SK-N-SH treated with all-trans-retinoic acid at 6 μM for 48 hours (cell line): ENCODE measurements at regions not wholly inside any gene's neighbourhood (a gene's known extent, or its start where the extent isn't known, plus 50 kb on each side); places are given as distances from the start of the nearest gene placed in this dataset.

ENCODE experiments used
- ATAC-seq: fragments of 200-7000 bp; cut with Tn5 transposase; 3 replicates; pipeline ENCODE4 v1.9.1; 2020; ENCODE audit warnings: mild to moderate bottlenecking, moderate library complexity
- ARNTL ChIP-seq: fragments of 450-650 bp; formaldehyde crosslinking; IDR thresholded peaks from 2 replicates; pipeline ENCODE4 v1.5.0; 2020; ENCODE audit warnings: low read depth, mild to moderate bottlenecking, moderate library complexity, borderline replicate concordance
- BACH2 ChIP-seq: fragments of 250-450 bp; sonication (Bioruptor Pico); IDR thresholded peaks from 2 replicates; pipeline ENCODE4 v1.9.0; 2021; ENCODE audit warnings: mild to moderate bottlenecking, borderline replicate concordance
- CSDC2 ChIP-seq: fragments of 250-450 bp; sonication (Bioruptor Pico); IDR thresholded peaks from 2 replicates; pipeline ENCODE4 v1.5.0; 2020; ENCODE audit warnings: mild to moderate bottlenecking, moderate library complexity
- CSRNP3 ChIP-seq: fragments of 250-450 bp; sonication (Bioruptor Pico); IDR thresholded peaks from 2 replicates; pipeline ENCODE4 v1.5.1; 2021; ENCODE audit warnings: mild to moderate bottlenecking, moderate library complexity
- ESRRG ChIP-seq: fragments of 250-450 bp; sonication (Bioruptor Pico); IDR thresholded peaks from 2 replicates; pipeline ENCODE4 v1.6.1; 2021; ENCODE audit warnings: mild to moderate bottlenecking
- GLIS3 ChIP-seq: fragments of 250-450 bp; sonication (Bioruptor Pico); IDR thresholded peaks from 2 replicates; pipeline ENCODE4 v1.5.0; 2020; ENCODE audit warnings: mild to moderate bottlenecking, moderate library complexity
- ISL1 ChIP-seq: fragments of 250-450 bp; sonication (Bioruptor Pico); IDR thresholded peaks from 2 replicates; pipeline ENCODE4 v2.1.2; 2022; ENCODE audit warnings: mild to moderate bottlenecking, moderate library complexity
- PATZ1 ChIP-seq: fragments of 250-450 bp; sonication (Bioruptor Pico); IDR thresholded peaks from 2 replicates; pipeline ENCODE4 v1.8.0; 2020; ENCODE audit warnings: mild to moderate bottlenecking, moderate library complexity, borderline replicate concordance
- POU6F1 ChIP-seq: fragments of 250-450 bp; sonication (Bioruptor Pico); IDR thresholded peaks from 2 replicates; pipeline ENCODE4 v1.8.0; 2021; ENCODE audit warnings: low read depth, mild to moderate bottlenecking, moderate library complexity, borderline replicate concordance
- PPARA ChIP-seq: fragments of 250-450 bp; sonication (Bioruptor Pico); IDR thresholded peaks from 2 replicates; pipeline ENCODE4 v1.5.0; 2020; ENCODE audit warnings: mild to moderate bottlenecking, borderline replicate concordance
- RARB ChIP-seq: fragments of 250-450 bp; sonication (Bioruptor Pico); IDR thresholded peaks from 2 replicates; pipeline ENCODE4 v1.8.0; 2021; ENCODE audit warnings: mild to moderate bottlenecking, moderate library complexity
- SNAI2 ChIP-seq: fragments of 250-450 bp; sonication (Bioruptor Pico); IDR thresholded peaks from 2 replicates; pipeline ENCODE4 v1.5.0; 2020; ENCODE audit warnings: mild to moderate bottlenecking, moderate library complexity
- TCF4 ChIP-seq: fragments of 250-450 bp; sonication (Bioruptor Pico); IDR thresholded peaks from 2 replicates; pipeline ENCODE4 v1.8.0; 2021; ENCODE audit warnings: mild to moderate bottlenecking, moderate library complexity, borderline replicate concordance
- TOX ChIP-seq: fragments of 250-450 bp; sonication (Bioruptor Pico); IDR thresholded peaks from 2 replicates; pipeline ENCODE4 v1.8.0; 2021; ENCODE audit warnings: mild to moderate bottlenecking, moderate library complexity, borderline replicate concordance
- ZC3H10 ChIP-seq: fragments of 250-450 bp; sonication (Bioruptor Pico); IDR thresholded peaks from 2 replicates; pipeline ENCODE4 v1.5.1; 2021; ENCODE audit warnings: mild to moderate bottlenecking, moderate library complexity
- ZFP3 ChIP-seq: fragments of 250-450 bp; sonication (Bioruptor Pico); IDR thresholded peaks from 2 replicates; pipeline ENCODE4 v1.5.0; 2020; ENCODE audit warnings: mild to moderate bottlenecking, moderate library complexity
- ZFP30 ChIP-seq: fragments of 450-650 bp; formaldehyde crosslinking; IDR thresholded peaks from 2 replicates; pipeline ENCODE4 v1.5.0; 2022; ENCODE audit warnings: mild to moderate bottlenecking, moderate library complexity
- ZNF565 ChIP-seq: fragments of 450-650 bp; formaldehyde crosslinking; conservative IDR thresholded peaks from 2 replicates; pipeline ENCODE4 v1.5.0; 2020; ENCODE audit warnings: low read depth, mild to moderate bottlenecking, moderate library complexity
- ZNF70 ChIP-seq: fragments of 450-650 bp; formaldehyde crosslinking; IDR thresholded peaks from 2 replicates; pipeline ENCODE4 v1.5.0; 2020; ENCODE audit warnings: mild to moderate bottlenecking, moderate library complexity
- ZNF8 ChIP-seq: fragments of 450-650 bp; formaldehyde crosslinking; IDR thresholded peaks from 2 replicates; pipeline ENCODE4 v1.5.0; 2020; ENCODE audit warnings: mild to moderate bottlenecking, moderate library complexity
- TF ChIP-seq, protein P1 (sequence below): fragments of 250-450 bp; sonication (Bioruptor Pico); IDR thresholded peaks from 2 replicates; pipeline ENCODE4 v1.5.1; 2020; ENCODE audit warnings: low read depth, mild to moderate bottlenecking, moderate library complexity

- no peak for ATAC-seq
- no peak for TF ChIP-seq ZNF565 (CRISPR knock-in tag)
- no peak for TF ChIP-seq GLIS3 (CRISPR knock-in tag)
- TF ChIP-seq ZFP30: no peak
- TF ChIP-seq BACH2 (CRISPR knock-in tag): no peak
- TF ChIP-seq ARNTL (CRISPR knock-in tag): no peak
- TF ChIP-seq, protein P1, sequence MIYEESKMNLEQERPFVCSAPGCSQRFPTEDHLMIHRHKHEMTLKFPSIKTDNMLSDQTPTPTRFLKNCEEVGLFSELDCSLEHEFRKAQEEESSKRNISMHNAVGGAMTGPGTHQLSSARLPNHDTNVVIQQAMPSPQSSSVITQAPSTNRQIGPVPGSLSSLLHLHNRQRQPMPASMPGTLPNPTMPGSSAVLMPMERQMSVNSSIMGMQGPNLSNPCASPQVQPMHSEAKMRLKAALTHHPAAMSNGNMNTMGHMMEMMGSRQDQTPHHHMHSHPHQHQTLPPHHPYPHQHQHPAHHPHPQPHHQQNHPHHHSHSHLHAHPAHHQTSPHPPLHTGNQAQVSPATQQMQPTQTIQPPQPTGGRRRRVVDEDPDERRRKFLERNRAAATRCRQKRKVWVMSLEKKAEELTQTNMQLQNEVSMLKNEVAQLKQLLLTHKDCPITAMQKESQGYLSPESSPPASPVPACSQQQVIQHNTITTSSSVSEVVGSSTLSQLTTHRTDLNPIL: no peak
- no peak for TF ChIP-seq TCF4 (CRISPR knock-in tag)
- no peak for TF ChIP-seq SNAI2 (CRISPR knock-in tag)
- no peak for TF ChIP-seq ISL1 (CRISPR knock-in tag)
- no peak for TF ChIP-seq CSDC2 (CRISPR knock-in tag)
- TF ChIP-seq PPARA (CRISPR knock-in tag): no peak
Measured at GRCh38 chr14:34201909-34202637, 251.2 kb upstream of the EGLN3 start.

DNA sequence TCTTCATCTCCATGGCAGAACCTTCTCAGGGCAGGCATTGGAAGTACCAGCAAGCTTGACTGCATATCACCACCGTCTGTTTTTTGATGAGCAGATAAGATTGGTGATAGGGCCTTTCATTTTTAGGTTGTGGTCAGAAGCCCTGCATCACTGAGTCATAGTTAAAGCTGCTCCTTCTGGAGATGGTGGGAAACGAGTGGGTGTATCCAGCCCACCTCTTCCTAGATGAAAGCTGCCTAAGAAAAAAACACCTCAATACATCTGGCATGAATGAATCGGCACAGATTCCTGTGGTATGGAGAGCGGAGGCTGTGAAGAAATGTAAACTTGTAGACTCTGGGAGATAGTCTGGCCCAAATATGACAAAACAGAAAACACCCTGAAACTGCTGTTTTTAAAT, 248.7 kb upstream of the EGLN3 start:
- no peak for TF ChIP-seq TOX (CRISPR knock-in tag)
- no peak for TF ChIP-seq ISL1 (CRISPR knock-in tag)
- TF ChIP-seq PPARA (CRISPR knock-in tag): no peak
- TF ChIP-seq, protein P1: no peak
- no peak for TF ChIP-seq BACH2 (CRISPR knock-in tag)
- TF ChIP-seq ZNF8: no peak
- TF ChIP-seq POU6F1 (CRISPR knock-in tag): no peak
- no peak for TF ChIP-seq ESRRG
- no peak for TF ChIP-seq ZC3H10 (CRISPR knock-in tag)
- no peak for TF ChIP-seq ZFP3 (CRISPR knock-in tag)
- TF ChIP-seq PATZ1: no peak
- no peak for TF ChIP-seq CSDC2 (CRISPR knock-in tag)
- no peak for ATAC-seq

GRCh38 chr14:34198096-34198495, 247.2 kb upstream of the EGLN3 start:
- no peak for TF ChIP-seq ZFP3 (CRISPR knock-in tag)
- TF ChIP-seq RARB: no peak
- no peak for TF ChIP-seq BACH2 (CRISPR knock-in tag)
- no peak for TF ChIP-seq TOX (CRISPR knock-in tag)
- no peak for TF ChIP-seq ZNF565 (CRISPR knock-in tag)
- no peak for TF ChIP-seq ARNTL (CRISPR knock-in tag)
- TF ChIP-seq CSDC2 (CRISPR knock-in tag): no peak
- TF ChIP-seq PPARA (CRISPR knock-in tag): no peak
- TF ChIP-seq ESRRG: no peak
- no peak for TF ChIP-seq SNAI2 (CRISPR knock-in tag)
- TF ChIP-seq GLIS3 (CRISPR knock-in tag): no peak
- TF ChIP-seq ISL1 (CRISPR knock-in tag): no peak
- no peak for TF ChIP-seq ZNF8
- no peak for TF ChIP-seq TCF4 (CRISPR knock-in tag)
- no peak for TF ChIP-seq ZNF70 (CRISPR knock-in tag)
- TF ChIP-seq POU6F1 (CRISPR knock-in tag): no peak
- TF ChIP-seq CSRNP3 (CRISPR knock-in tag): no peak
- ATAC-seq: no peak
